Endothelial cell (in vitro differentiated cells): ENCODE measurements at regions not wholly inside any gene's neighbourhood (a gene's known extent, or its start where the extent isn't known, plus 50 kb on each side); places are given as distances from the start of the nearest gene placed in this dataset.

Source experiments
- DNase-seq: peaks from one replicate; pipeline ENCODE4 v3.0.0; 2021; ENCODE audit warnings: low spot score
- H3K27ac Mint-ChIP-seq: one replicate; pipeline ENCODE4 v1.8.0; 2021; ENCODE audit warnings: mixed read lengths, inconsistent platforms; ENCODE audit not compliant: unreplicated experiment
- H3K27me3 Mint-ChIP-seq: one replicate; pipeline ENCODE4 v1.8.0; 2021; ENCODE audit warnings: mild to moderate bottlenecking, moderate library complexity, mixed read lengths, inconsistent platforms; ENCODE audit not compliant: unreplicated experiment
- H3K36me3 Mint-ChIP-seq: one replicate; pipeline ENCODE4 v1.8.0; 2021; ENCODE audit warnings: mild to moderate bottlenecking, low read depth, mixed read lengths, inconsistent platforms; ENCODE audit not compliant: unreplicated experiment
- H3K4me1 Mint-ChIP-seq: one replicate; pipeline ENCODE4 v1.8.0; 2021; ENCODE audit warnings: mild to moderate bottlenecking, mixed read lengths, inconsistent platforms; ENCODE audit not compliant: unreplicated experiment
- H3K4me3 Mint-ChIP-seq: one replicate; pipeline ENCODE4 v1.8.0; 2021; ENCODE audit warnings: mild to moderate bottlenecking, mixed read lengths, inconsistent platforms; ENCODE audit not compliant: unreplicated experiment
- H3K9me3 Mint-ChIP-seq: one replicate; pipeline ENCODE4 v1.8.0; 2021; ENCODE audit warnings: mixed read lengths, inconsistent platforms; ENCODE audit not compliant: unreplicated experiment
- TF ChIP-seq, protein P1 (sequence below): fragments of 200-600 bp; sonication (generic); IDR thresholded peaks from one replicate; pipeline ENCODE4 v1.5.0; 2021; ENCODE audit warnings: antibody characterized with exemption; ENCODE audit not compliant: unreplicated experiment

DNA sequence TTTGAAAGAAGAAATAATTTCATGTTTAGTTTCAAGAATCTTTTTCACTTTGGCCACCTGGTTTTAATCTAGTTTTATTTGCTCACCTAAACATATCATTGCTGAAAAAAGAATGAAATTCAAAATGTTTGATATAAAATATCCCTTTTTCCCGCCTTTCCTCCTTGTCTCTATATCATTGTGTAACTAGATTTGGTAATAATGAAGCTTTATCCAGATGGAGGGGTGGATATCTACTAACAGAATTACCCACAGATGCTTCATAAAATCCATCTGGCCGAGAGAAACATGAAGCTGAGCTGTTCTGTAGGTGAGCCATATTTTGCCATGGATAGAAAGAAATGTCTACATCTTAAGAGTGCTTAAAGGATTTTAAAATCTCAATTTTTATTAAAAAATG is 214.7 kb downstream of the ICE1 start:
- no peaks in the 10 kb centered on the region for H3K4me1 Mint-ChIP-seq
- no peak overlapping the region for H3K27ac Mint-ChIP-seq
- H3K27me3 Mint-ChIP-seq, result peaks cover 2% of the 10 kb centered on the region
- no peak overlapping the region for H3K4me3 Mint-ChIP-seq
- no peaks in the 10 kb centered on the region for H3K9me3 Mint-ChIP-seq
- no peaks in the 10 kb centered on the region for H3K36me3 Mint-ChIP-seq
- no peak for DNase-seq
- TF ChIP-seq, protein P1, sequence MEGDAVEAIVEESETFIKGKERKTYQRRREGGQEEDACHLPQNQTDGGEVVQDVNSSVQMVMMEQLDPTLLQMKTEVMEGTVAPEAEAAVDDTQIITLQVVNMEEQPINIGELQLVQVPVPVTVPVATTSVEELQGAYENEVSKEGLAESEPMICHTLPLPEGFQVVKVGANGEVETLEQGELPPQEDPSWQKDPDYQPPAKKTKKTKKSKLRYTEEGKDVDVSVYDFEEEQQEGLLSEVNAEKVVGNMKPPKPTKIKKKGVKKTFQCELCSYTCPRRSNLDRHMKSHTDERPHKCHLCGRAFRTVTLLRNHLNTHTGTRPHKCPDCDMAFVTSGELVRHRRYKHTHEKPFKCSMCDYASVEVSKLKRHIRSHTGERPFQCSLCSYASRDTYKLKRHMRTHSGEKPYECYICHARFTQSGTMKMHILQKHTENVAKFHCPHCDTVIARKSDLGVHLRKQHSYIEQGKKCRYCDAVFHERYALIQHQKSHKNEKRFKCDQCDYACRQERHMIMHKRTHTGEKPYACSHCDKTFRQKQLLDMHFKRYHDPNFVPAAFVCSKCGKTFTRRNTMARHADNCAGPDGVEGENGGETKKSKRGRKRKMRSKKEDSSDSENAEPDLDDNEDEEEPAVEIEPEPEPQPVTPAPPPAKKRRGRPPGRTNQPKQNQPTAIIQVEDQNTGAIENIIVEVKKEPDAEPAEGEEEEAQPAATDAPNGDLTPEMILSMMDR, result no peak

GRCh38 chr5:5634817-5635216 is 212.3 kb downstream of the ICE1 start:
- TF ChIP-seq, protein P1, result no peak
- no peaks in the 10 kb centered on the region for H3K9me3 Mint-ChIP-seq
- H3K4me3 Mint-ChIP-seq, result no peak overlapping the region
- peaks cover 3% of the 10 kb centered on the region for H3K4me1 Mint-ChIP-seq
- H3K36me3 Mint-ChIP-seq, result no peaks in the 10 kb centered on the region
- no peak for DNase-seq
- H3K27me3 Mint-ChIP-seq, result peaks cover 1% of the 10 kb centered on the region
- H3K27ac Mint-ChIP-seq, result no peak overlapping the region

GRCh38 chr5:5633579-5633978 is 211.1 kb downstream of the ICE1 start:
- peaks cover 1% of the 10 kb centered on the region for H3K27me3 Mint-ChIP-seq
- TF ChIP-seq, protein P1, result no peak

DNA sequence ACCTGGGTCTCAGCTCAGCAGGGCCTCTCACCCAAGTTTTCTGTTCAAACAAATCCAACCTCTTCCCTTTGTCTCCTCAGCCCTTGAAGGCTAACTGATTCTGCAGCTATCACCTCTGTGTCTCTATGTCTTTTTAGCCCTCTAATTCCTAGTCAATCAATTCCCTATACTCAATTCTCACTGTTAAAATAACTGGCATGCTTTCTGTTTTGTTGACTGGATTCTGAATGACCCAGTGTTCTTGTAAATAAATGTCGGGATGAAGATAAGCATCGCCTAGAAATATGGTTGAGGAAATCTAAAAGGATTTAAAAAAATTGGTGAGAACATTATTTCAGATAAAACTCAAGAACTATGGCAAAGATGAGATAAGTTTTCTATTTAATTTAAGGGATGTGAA is 210.2 kb downstream of the ICE1 start:
- Mint-ChIP-seq H3K27me3 (peaks cover 1% of the 10 kb centered on the region), H3K4me1 (peaks cover 7% of the 10 kb centered on the region), H3K4me3 (no peak overlapping the region), H3K36me3 (no peaks in the 10 kb centered on the region), H3K9me3 (no peaks in the 10 kb centered on the region), H3K27ac (no peak overlapping the region)
- TF ChIP-seq, protein P1, result no peak
- no peak for DNase-seq

More at GRCh38 chr5:5633579-5633978, 211.1 kb downstream of the ICE1 start:
- peaks cover 7% of the 10 kb centered on the region for H3K4me1 Mint-ChIP-seq
- no peaks in the 10 kb centered on the region for H3K36me3 Mint-ChIP-seq
- no peaks in the 10 kb centered on the region for H3K9me3 Mint-ChIP-seq
- H3K27ac Mint-ChIP-seq, result no peak overlapping the region
- no peak for DNase-seq
- no peak overlapping the region for H3K4me3 Mint-ChIP-seq

DNA sequence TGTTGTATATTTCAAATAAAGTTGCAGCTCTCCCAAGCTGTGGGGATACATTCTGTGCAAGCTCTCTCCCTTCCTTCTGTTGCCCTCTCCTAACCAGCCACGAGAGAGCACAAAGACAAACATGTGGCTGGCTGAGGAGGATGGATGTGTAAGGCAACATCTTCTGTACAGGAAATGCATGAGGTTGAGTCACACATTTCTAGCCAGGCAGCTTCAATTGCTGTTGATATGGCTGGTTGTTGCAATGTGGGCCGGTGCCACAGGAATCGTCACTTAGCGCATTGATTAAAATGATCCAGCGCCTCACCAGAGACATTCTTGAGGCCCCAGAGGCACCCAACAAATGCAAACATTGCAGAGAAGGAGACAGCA is 207.1 kb downstream of the ICE1 start:
- H3K27me3 Mint-ChIP-seq, result peaks cover 3% of the 10 kb centered on the region
- TF ChIP-seq, protein P1, result no peak
- no peak overlapping the region for H3K4me3 Mint-ChIP-seq
- H3K27ac Mint-ChIP-seq, result no peak overlapping the region
- H3K36me3 Mint-ChIP-seq, result no peaks in the 10 kb centered on the region
- DNase-seq, result no peak
- no peaks in the 10 kb centered on the region for H3K9me3 Mint-ChIP-seq
- peaks cover 7% of the 10 kb centered on the region for H3K4me1 Mint-ChIP-seq
